Left lung (tissue), 4 donors: ENCODE measurements at regions not wholly inside any gene's neighbourhood (a gene's known extent, or its start where the extent isn't known, plus 50 kb on each side); places are given as distances from the start of the nearest gene placed in this dataset.
"Not testable (repeated sequence)": the region's sequence is repeated elsewhere in the genome, so short reads cannot be mapped to it uniquely, and the experiment has no call there.

ENCODE experiments used
- ATAC-seq: fragments of 200-7000 bp; cut with Tn5 transposase; one replicate; pipeline ENCODE4 v1.9.1; 2020; ENCODE audit warnings: moderate library complexity
- DNase-seq, 4 donors: peaks; one replicate each; pipeline ENCODE4 v3.0.0-alpha.2; 2013 to 2020
- H3K27ac ChIP-seq, 2 donors: fragments of 200-600 bp; sonication (generic) in 1 of 2; one replicate each; pipeline versions ENCODE4 v1.5.0 to v1.8.0; 2020 to 2021
- H3K27me3 ChIP-seq, 2 donors: fragments of 200-600 bp; sonication (generic) in 1 of 2; one replicate each; pipeline versions ENCODE4 v1.5.0 to v1.8.0; 2020 to 2021
- H3K36me3 ChIP-seq, 2 donors: fragments of 200-600 bp; sonication (generic) in 1 of 2; one replicate each; pipeline versions ENCODE4 v1.5.0 to v1.8.0; 2020 to 2021
- H3K4me1 ChIP-seq, 2 donors: fragments of 200-600 bp; one replicate each; pipeline ENCODE4 v1.8.0; 2021
- H3K4me3 ChIP-seq, 2 donors: fragments of 200-600 bp; sonication (generic) in 1 of 2; one replicate each; pipeline versions ENCODE4 v1.5.0 to v1.8.0; 2020 to 2021; ENCODE audit warnings: mild to moderate bottlenecking in 1 of 2
- H3K9me3 ChIP-seq, 2 donors: fragments of 200-600 bp; sonication (generic) in 1 of 2; one replicate each; pipeline versions ENCODE4 v1.5.0 to v1.8.0; 2020 to 2021
- intact Hi-C, 2 donors: fragments of 100-400 bp; cut with DNase I; formaldehyde crosslinking; loops; one replicate each; pipeline versions ENCODE4 v1.11.2 to v1.14.2; 2022
- TF ChIP-seq, protein P1 (sequence below), 2 donors: fragments of 200-600 bp; sonication (generic) in 1 of 2; IDR thresholded peaks; one replicate each; pipeline versions ENCODE4 v1.5.0 to v1.8.0; 2021; ENCODE audit warnings: antibody characterized with exemption in 2 of 2
- donor health status: DM: no; HTN: yes; CAD: no.
- donor health status: DM: no; HTN: no; CAD: no.

DNA sequence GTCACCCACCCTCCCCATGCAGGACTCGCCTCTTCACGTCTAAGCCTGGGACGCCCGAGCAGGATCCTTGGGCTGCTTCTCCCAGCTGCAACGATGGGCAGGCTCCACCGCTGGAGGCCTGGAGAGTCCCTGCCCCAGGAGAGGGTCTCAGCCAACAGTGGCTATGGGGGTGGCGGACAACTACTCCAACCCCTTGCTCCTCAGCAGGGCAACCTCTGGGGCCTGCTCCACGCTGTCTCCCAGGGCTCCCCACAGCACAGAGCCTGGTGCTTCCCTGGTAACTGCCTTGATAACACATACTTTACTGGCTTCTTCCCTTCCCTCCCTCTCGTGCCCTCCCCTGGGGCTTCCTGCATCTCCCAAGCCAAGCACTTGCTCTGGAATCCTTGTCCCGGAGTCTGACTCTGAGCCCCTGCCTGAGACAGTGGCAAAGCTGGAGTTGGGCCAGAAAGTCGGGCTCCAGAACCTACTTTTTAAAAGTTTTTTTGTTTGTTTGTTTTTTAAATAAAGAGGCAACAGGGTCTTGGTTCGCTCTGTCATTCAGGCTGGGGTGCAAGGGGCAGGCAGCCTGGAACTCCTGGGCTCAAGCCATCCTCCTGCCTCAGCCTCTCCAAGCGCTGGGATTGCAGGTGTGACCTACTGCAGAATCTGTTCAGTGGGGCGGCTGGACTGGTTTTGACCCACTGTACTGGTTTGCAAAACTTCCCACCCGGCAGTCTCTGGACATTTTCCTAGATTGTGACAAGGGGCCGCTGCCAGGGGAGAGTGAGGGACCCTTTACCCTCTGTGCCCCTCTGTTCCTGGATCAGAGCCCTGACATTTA, 99.4 kb downstream of the TNFRSF13B start:
- DNase-seq (no peak), ATAC-seq (no peak)
- no peaks in the 10 kb centered on the region for H3K4me1 ChIP-seq
- no peak overlapping the region for H3K4me3 ChIP-seq
- H3K27ac ChIP-seq = no peak overlapping the region
- no peaks in the 10 kb centered on the region for H3K27me3 ChIP-seq
- no peaks in the 10 kb centered on the region for H3K9me3 ChIP-seq
- intact Hi-C loops = no loop called here
- TF ChIP-seq, protein P1, sequence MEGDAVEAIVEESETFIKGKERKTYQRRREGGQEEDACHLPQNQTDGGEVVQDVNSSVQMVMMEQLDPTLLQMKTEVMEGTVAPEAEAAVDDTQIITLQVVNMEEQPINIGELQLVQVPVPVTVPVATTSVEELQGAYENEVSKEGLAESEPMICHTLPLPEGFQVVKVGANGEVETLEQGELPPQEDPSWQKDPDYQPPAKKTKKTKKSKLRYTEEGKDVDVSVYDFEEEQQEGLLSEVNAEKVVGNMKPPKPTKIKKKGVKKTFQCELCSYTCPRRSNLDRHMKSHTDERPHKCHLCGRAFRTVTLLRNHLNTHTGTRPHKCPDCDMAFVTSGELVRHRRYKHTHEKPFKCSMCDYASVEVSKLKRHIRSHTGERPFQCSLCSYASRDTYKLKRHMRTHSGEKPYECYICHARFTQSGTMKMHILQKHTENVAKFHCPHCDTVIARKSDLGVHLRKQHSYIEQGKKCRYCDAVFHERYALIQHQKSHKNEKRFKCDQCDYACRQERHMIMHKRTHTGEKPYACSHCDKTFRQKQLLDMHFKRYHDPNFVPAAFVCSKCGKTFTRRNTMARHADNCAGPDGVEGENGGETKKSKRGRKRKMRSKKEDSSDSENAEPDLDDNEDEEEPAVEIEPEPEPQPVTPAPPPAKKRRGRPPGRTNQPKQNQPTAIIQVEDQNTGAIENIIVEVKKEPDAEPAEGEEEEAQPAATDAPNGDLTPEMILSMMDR (IDR thresholded peaks at IDR 0.05) = no peak
- H3K36me3 ChIP-seq = no peaks in the 10 kb centered on the region

DNA sequence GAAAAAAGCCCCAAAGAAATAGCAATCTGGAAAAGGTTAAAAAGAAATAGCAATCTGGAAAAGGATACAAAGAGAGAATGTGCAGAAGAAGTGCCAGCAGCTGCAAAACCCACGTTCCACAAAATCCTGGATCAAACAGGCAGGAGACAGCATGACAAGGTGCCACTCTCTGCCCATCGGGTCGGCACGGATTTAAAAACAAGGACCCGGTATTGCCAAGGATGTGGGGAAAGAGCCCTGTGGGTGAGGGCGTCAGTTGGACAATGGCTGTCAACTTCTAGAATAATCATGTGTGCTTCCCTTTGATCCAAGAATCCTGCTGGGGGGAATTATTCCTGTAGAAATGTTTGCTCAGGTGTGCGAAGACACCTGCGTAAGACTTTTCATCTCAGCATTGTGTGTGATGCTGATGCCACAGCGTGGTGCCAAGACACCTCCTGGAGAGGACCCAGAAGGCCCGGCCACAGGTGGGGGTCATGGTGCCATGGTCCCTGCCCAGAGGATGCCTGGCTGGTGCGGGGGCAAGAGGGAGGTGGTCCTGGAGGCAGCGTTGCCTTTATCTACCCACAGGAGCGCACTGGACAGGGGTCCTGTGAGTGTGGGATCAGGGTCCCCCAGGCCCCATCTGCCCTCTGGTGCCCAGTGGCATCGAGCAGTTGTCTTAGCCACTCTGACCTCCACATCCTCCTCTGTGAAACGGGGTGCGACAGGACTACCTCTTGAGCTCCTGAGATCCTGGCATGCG, 100.3 kb downstream of the TNFRSF13B start:
- H3K4me3 ChIP-seq, ATAC-seq, intact Hi-C loops, H3K36me3 ChIP-seq, H3K4me1 ChIP-seq, DNase-seq, H3K9me3 ChIP-seq, H3K27ac ChIP-seq, H3K27me3 ChIP-seq: not testable (repeated sequence)

DNA sequence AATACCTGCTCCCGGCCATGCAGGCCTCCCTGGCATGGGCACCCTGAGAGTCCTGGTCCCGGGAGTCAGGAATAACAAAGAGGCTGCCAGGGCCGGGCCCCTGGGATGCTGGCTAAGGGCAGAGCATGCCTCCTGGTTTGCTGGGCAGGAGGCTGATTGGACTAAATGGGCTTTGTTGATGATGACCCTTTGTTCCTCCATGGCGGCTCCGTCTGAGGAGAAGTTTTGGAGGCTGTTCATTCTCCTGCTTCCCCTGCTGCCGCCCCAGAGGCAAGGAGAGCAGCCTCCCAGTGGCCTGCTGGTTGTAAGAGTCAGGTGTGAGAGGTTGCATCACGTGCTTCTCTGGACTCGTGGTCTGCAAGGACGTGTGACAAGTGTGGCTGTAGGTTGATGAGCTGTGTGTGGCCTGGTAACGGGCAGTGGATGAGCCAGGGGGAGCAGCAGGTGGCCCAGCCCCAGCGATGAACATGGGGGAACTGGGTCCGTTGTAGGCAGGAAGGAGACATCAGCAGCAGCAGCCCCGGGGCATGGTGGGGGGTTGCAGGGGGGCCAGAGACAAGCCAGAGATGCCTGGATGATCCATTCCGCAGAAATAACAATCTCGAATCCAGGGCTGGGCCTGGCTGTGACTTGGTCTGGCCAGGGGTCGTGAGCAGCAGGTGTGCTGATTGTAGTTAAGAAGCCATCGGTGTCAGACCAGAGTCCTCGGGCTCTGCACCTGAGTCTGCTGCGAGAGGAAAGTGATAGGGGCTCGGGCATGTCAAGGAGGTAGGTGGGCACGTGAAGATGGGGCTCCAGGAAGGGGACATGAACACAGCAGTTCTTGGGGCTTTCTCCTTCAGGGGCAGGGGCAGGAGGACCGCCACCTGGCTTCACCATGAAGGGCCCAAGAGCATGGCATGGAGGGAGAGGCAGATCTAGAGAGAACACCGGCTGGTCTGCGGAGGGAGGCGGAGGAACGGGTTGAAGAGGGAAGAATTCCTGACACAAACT, 101.4 kb downstream of the TNFRSF13B start:
- H3K4me1 ChIP-seq = no peaks in the 10 kb centered on the region
- no peak overlapping the region for H3K27ac ChIP-seq
- no peak for DNase-seq
- TF ChIP-seq, protein P1 (IDR thresholded peaks at IDR 0.05) = no peak
- H3K4me3 ChIP-seq = no peak overlapping the region
- H3K27me3 ChIP-seq = no peaks in the 10 kb centered on the region
- intact Hi-C loops = no loop called here
- no peak for ATAC-seq
- no peaks in the 10 kb centered on the region for H3K9me3 ChIP-seq
- no peaks in the 10 kb centered on the region for H3K36me3 ChIP-seq

DNA sequence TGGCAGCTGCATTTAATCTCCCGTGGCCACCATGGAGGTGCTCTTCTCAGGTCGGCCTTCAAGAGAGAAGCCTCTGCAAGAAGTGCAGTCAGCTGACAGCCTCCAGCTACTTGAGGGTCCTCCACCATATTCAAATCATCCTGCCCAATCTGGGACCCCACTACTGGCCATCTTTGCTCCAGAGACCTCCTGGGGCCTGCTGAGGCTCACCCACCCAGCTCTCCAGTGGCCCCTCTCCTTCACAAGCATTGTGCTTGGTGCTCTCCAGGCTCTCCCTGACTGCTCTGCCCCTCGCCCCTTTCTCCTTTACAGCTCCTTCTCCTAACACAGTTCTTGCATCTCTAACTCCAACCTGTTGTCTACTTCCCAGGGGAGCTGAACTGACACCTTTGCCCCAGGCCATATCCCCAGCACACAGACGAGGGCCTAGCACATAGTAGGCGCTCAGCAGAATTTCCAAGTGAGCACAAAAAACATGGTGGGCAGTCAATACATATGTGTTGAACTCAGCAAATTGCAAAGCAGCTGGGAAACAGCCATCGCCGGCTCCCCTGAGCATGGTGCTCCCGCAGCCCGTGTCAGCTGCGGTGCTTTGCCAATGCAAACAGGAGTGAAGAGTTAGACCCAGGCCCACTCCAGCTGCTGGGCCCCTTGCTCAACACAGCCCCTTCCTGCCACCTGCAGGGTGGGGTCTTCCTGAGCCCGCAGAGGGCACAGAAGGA, 102.2 kb downstream of the TNFRSF13B start:
- H3K36me3 ChIP-seq, H3K9me3 ChIP-seq, ATAC-seq, H3K27me3 ChIP-seq, H3K27ac ChIP-seq, H3K4me1 ChIP-seq, H3K4me3 ChIP-seq, intact Hi-C loops, DNase-seq: not testable (repeated sequence)

DNA sequence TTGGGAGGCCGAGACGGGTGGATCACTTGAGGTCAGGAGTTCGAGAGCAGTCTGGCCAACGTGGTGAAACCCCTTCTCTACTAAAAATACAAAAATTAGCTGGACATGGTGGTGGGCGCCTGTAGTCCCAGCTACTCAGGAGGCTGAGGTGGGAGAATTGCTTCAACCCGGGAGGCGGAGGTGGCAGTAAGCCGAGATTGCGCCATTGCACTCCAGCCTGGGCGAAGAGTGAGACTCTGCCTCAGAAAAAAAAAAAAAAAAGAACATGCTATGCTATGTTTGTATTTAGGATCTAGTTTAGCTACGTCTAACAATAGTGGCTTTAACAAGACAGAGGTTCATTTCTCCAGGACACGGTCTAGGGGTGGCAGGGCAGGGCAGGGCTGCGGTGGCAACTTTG, 103.3 kb downstream of the TNFRSF13B start:
- H3K36me3 ChIP-seq, H3K4me3 ChIP-seq, ATAC-seq, H3K27ac ChIP-seq, H3K27me3 ChIP-seq, DNase-seq, H3K9me3 ChIP-seq, intact Hi-C loops, H3K4me1 ChIP-seq: not testable (repeated sequence)

DNA sequence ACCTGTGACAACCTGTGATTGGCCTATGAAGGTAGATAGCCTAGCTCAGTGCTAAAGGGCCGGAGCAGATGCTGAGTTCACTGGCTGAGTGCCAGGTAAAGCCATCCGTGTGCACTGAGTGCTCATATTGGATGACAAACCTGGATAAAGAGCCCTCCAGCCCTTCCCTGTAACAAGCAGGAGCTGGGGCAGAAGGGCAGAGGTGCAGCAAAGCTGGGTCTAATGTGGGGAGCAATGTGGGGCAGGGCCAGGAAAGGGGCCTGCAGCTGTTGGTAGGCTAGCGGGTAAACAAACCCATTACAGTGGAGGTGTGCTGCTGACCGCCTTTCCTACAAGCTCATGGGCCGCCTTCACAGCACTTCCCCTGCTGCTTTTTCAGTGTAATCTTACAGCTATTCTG, 104.4 kb downstream of the TNFRSF13B start:
- H3K36me3 ChIP-seq, H3K27ac ChIP-seq, H3K9me3 ChIP-seq, H3K27me3 ChIP-seq, H3K4me3 ChIP-seq, DNase-seq, ATAC-seq, H3K4me1 ChIP-seq, intact Hi-C loops: not testable (repeated sequence)

DNA sequence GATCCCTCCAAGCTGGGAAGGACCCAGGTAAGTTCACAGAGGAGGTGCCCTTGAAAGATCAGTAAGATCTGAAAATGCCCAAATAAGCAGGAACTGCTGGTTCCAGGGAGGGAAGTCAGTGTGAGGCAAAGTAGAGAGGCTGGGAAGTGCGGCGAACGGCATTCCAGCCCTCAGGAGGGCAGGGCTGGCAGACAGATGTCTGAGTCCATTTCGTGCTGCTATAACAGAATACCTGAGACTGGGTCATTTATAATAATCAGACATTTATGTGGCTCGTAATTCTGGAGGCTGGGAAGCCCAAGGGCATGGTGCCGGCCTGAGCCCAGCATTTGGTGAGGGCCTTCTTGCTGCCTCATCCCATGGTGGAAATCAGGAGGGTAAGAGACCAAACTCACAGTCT, 105.1 kb downstream of the TNFRSF13B start:
- H3K9me3 ChIP-seq, DNase-seq, H3K27me3 ChIP-seq, H3K4me3 ChIP-seq, H3K4me1 ChIP-seq, ATAC-seq, H3K36me3 ChIP-seq, H3K27ac ChIP-seq, intact Hi-C loops: not testable (repeated sequence)
